ENCODE measurements at regions not wholly inside any gene's neighbourhood (a gene's known extent, or its start where the extent isn't known, plus 50 kb on each side); places are given as distances from the start of the nearest gene placed in this dataset.

DNA sequence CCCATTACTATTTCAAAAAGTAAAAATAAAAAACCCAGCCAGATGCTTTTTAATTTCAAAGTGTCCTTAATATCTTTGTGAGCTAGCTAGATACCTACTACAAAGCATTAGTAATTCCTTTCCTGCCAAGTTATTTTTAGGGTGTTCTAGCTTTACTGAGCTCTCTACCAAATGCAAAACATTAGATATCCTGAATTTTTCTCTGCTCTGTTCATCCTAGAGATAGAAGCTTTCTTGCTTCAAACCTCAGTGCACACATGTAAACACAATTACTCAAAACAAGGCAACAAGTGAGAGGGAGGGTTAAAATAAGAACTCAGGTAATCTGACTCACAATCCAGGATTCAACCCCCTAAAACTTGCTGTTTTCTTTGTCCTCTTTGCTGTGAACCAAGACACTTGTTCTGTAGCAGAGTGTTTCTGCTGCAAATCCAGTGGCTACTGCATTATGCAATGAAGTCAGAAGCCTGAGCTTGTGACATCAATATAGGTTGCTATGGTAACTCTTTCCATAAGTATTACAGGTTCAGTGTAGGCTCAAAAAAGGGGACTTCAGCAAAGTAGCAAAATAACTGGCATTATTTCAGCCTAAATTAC lies 72.6 kb upstream of the STXBP5 start:
- peak; percentile 34 for DNase-seq (ENCODE audit: low read depth)

DNA sequence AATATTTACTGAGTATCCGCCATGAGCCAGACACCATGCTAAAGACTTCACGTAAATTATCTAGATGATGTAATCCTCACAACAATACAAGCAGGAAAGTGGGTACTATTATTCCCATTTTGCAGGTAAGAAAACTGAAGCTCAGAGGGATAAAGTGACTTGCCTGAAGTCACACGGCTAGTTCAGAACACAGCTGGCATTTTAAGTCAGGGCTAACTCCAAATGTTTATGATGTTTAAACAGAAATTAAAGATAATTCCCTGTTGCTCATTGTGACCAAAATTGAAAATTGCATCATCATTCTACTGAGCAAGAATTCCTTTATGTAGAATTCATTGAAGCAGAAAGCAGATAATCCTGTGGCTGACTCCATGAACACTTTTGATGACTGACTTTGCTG lies 71.3 kb upstream of the STXBP5 start:
- DNase-seq (ENCODE audit: low read depth) = peak; percentile 73

GRCh38 chr6:147133669-147134068 lies 70.5 kb upstream of the STXBP5 start:
- DNase-seq (ENCODE audit: low read depth) = no peak

DNA sequence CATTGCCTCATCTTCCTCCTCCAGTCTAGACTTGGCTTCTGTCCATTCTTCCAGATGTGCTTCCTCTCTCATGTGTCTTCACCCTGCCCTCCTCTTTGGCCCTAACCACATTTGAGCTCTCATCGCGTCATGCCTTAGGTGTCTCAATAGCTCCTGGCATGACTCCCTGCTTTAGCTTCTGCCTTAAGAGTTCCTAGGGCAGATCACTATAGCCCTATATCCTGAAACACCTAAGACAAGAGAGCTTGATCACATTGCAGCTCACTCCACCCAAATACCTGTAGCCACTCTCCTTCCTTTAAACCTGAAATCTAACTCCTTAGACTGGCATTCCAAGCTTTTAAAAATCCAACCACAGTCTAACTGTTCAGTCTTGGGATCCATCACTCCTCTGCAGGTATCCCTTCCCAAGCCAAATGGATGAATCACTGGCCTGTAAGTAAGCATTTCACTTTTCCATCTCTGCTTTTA lies 69.0 kb upstream of the STXBP5 start:
- DNase-seq (ENCODE audit: low read depth) = peak; percentile 87

GRCh38 chr6:147136057-147136456 lies 68.2 kb upstream of the STXBP5 start:
- no peak for DNase-seq (ENCODE audit: low read depth)

DNA sequence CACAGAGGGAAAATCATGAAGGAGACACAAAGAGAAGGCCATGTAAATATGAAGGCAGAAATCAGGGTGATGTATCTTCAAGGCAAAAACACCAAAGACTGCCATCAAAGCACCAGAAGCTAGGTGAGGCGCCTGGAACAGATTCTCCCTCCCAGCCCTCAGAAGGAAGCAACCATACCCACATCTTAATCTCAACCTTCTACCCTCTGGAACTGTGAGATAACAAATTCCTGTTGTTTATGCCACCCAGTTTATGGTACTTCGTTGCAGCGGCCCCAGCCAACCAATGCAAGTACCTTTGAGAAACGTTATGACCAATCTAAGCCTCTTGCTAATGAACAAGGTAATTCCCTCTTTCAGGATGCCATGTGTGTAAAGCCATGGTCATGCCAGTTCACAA lies 66.2 kb upstream of the STXBP5 start:
- no peak for DNase-seq (ENCODE audit: low read depth)

DNA sequence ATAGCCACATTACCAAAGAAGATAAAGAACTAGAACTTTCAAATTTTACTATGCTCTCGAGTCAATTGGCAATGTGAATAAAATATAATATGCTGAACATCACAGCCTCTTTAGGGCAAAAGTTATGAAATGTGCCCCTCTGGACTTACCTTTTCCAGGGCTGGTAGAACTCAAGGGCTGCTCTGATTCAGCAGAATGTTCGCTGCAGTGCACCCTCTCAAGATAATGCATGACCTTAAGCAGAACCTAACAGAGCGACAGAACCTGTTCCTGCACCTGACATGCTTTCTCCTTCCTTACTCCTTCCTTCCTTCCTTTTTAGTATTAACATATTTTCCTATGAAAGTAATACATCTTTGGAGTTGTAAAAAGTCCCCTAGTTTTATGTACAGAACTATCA lies 65.4 kb upstream of the STXBP5 start:
- DNase-seq (ENCODE audit: low read depth) = no peak

- DNase-seq (ENCODE audit: low read depth) = peak; percentile 69
Observed at GRCh38 chr6:147141711-147142308, 62.4 kb upstream of the STXBP5 start.

DNA sequence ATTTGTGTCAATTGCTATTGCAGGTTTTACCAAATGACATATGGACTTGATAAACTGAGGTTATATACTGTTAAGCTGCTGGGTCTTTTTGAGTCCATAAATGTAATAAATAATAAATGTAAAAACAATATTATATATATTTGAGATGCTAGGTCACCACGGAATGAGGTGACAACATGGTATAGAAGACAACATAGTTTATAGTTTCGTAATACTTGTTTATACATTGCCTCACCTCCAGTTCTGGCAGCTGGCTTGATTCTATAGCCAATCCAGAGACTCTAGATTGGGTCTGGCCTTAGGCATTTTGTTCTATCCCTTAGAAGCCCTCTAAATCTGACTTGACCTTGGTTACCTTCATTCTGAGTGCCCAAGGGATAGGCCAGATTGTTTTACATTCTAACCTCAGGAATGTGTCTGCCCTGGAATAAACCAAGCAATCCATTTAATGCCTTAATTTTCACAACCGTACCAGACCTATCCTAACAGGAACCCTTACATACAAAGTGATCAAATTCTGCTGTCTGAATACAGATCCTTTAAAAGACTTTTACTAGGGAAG lies 61.5 kb upstream of the STXBP5 start:
- DNase-seq (ENCODE audit: low read depth) = peak; percentile 84

- DNase-seq (ENCODE audit: low read depth) = no peak
Observed at GRCh38 chr6:147149092-147149491, 55.1 kb upstream of the STXBP5 start.

- DNase-seq (ENCODE audit: low read depth) = no peak
Observed at GRCh38 chr6:147149826-147150225, 54.4 kb upstream of the STXBP5 start.

GRCh38 chr6:147150293-147150692 lies 53.9 kb upstream of the STXBP5 start:
- DNase-seq (ENCODE audit: low read depth) = no peak
